Nephron (organoid): ENCODE measurements at regions not wholly inside any gene's neighbourhood (a gene's known extent, or its start where the extent isn't known, plus 50 kb on each side); places are given as distances from the start of the nearest gene placed in this dataset.

Experiments used
- H3K27ac Mint-ChIP-seq, 3 experiments: 2 replicates each; pipeline ENCODE4 v1.8.0; 2020; ENCODE audit warnings: mixed read lengths in 3 of 3, mild to moderate bottlenecking in 2 of 3, moderate library complexity in 1 of 3
- H3K27me3 Mint-ChIP-seq: 2 replicates; pipeline ENCODE4 v1.8.0; 2021; ENCODE audit warnings: low read depth, mild to moderate bottlenecking, moderate library complexity, mixed read lengths
- H3K36me3 Mint-ChIP-seq: 2 replicates; pipeline ENCODE4 v1.8.0; 2020; ENCODE audit warnings: low read depth, mixed read lengths
- H3K4me1 Mint-ChIP-seq: 2 replicates; pipeline ENCODE4 v1.8.0; 2020; ENCODE audit warnings: mixed read lengths
- H3K4me3 Mint-ChIP-seq, 3 experiments: 2 replicates each; pipeline ENCODE4 v1.8.0; 2020; ENCODE audit warnings: mild to moderate bottlenecking in 3 of 3, mixed read lengths in 3 of 3, moderate library complexity in 2 of 3
- H3K9me3 Mint-ChIP-seq: 2 replicates; pipeline ENCODE4 v1.8.0; 2020; ENCODE audit warnings: mixed read lengths
- CTCF ChIP-seq, 3 experiments: fragments of 200-600 bp; sonication (generic); IDR thresholded peaks; one replicate each; pipeline ENCODE4 v1.5.0; 2021; ENCODE audit warnings: antibody characterized with exemption in 3 of 3; ENCODE audit not compliant: unreplicated experiment in 3 of 3

- no peaks in the 10 kb centered on the region for H3K4me1 Mint-ChIP-seq
- H3K27ac Mint-ChIP-seq, result no peak overlapping the region
- peaks cover 12% of the 10 kb centered on the region for H3K9me3 Mint-ChIP-seq
- H3K27me3 Mint-ChIP-seq, result no peaks in the 10 kb centered on the region
- peaks cover 7% of the 10 kb centered on the region for H3K36me3 Mint-ChIP-seq
- H3K4me3 Mint-ChIP-seq, result no peak overlapping the region
- TF ChIP-seq CTCF (IDR thresholded peaks at IDR 0.05; ENCODE audit: unreplicated experiment in 3 of 3), result no peak
Observed at GRCh38 chr3:27847697-27848096, 125.6 kb upstream of the EOMES start.

- Mint-ChIP-seq H3K27me3 (no peaks in the 10 kb centered on the region), H3K9me3 (peaks cover 19% of the 10 kb centered on the region), H3K27ac (no peak overlapping the region), H3K4me1 (no peaks in the 10 kb centered on the region), H3K36me3 (peaks cover 15% of the 10 kb centered on the region), H3K4me3 (no peak overlapping the region)
- TF ChIP-seq CTCF (IDR thresholded peaks at IDR 0.05; ENCODE audit: unreplicated experiment in 3 of 3), result no peak
Observed at GRCh38 chr3:27848826-27849225, 126.7 kb upstream of the EOMES start.

GRCh38 chr3:27859821-27860220, 137.7 kb upstream of the EOMES start:
- H3K9me3 Mint-ChIP-seq, result peaks cover 8% of the 10 kb centered on the region
- H3K4me3 Mint-ChIP-seq, result no peak overlapping the region
- TF ChIP-seq CTCF (IDR thresholded peaks at IDR 0.05; ENCODE audit: unreplicated experiment in 3 of 3), result no peak
- H3K36me3 Mint-ChIP-seq, result no peaks in the 10 kb centered on the region
- H3K27me3 Mint-ChIP-seq, result no peaks in the 10 kb centered on the region
- no peak overlapping the region for H3K27ac Mint-ChIP-seq
- H3K4me1 Mint-ChIP-seq, result no peaks in the 10 kb centered on the region

DNA sequence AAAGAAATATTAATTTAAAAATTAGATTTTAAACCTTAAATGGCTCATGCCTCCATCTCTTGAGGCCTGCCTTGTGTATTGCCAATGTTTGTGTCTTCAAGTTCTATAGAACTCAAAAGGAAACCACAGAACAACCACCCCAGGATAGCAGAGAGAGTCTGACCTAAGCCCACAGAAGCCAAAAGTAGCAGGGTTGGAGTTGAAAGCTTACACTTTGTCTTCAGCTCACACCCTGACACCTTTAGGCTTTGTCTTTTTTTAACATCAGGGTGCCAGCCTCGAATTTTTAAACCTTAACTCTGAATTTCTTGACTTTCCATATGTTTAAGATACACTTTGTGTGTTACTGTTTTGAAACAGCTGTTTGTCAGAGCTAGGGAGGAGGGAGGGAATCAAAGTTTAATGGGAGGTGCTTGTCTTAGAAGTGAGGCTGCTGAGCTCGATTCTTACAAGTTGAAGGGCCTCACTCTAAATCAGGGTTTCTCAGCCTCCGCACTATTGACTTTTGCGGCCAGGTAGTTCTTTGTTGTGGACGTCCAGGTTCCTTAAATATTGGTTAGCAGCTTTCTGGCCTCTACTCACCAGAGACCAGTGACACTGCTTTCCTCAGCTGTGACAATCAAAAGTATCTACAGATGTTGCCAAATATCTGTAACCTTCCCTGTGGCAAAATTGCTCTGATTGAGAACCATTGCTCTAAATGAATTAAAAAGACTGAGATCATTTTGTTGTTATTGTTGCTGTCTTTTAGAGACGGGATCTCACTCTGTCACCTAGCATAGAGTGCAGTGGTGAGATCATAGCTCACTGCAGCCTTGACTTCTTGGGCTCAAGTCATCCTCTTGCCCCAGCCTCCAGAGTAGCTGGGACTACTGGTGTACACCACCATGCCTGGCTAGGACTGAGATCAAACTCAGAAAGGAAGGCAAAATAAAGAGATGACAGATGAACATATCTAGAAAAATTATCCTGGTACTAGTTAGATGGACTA, 139.2 kb upstream of the EOMES start:
- no peak overlapping the region for H3K4me3 Mint-ChIP-seq
- H3K27me3 Mint-ChIP-seq, result no peaks in the 10 kb centered on the region
- no peaks in the 10 kb centered on the region for H3K4me1 Mint-ChIP-seq
- H3K27ac Mint-ChIP-seq, result no peak overlapping the region
- TF ChIP-seq CTCF (IDR thresholded peaks at IDR 0.05; ENCODE audit: unreplicated experiment in 3 of 3), result no peak
- H3K9me3 Mint-ChIP-seq, result peaks cover 11% of the 10 kb centered on the region
- no peaks in the 10 kb centered on the region for H3K36me3 Mint-ChIP-seq

GRCh38 chr3:27865731-27866130, 143.6 kb upstream of the EOMES start:
- no peak for TF ChIP-seq CTCF (IDR thresholded peaks at IDR 0.05; ENCODE audit: unreplicated experiment in 3 of 3)
- Mint-ChIP-seq H3K27ac (no peak overlapping the region), H3K27me3 (no peaks in the 10 kb centered on the region), H3K4me1 (no peaks in the 10 kb centered on the region), H3K4me3 (no peak overlapping the region), H3K9me3 (peaks cover 29% of the 10 kb centered on the region), H3K36me3 (peaks cover 5% of the 10 kb centered on the region)

- Mint-ChIP-seq H3K36me3 (peaks cover 5% of the 10 kb centered on the region), H3K4me3 (no peak overlapping the region)
Observed at GRCh38 chr3:27869152-27869551, 147.0 kb upstream of the EOMES start.

More at GRCh38 chr3:27869152-27869551, 147.0 kb upstream of the EOMES start:
- Mint-ChIP-seq H3K4me1 (no peaks in the 10 kb centered on the region), H3K9me3 (peaks cover 29% of the 10 kb centered on the region), H3K27me3 (no peaks in the 10 kb centered on the region), H3K27ac (no peak overlapping the region)
- no peak for TF ChIP-seq CTCF (IDR thresholded peaks at IDR 0.05; ENCODE audit: unreplicated experiment in 3 of 3)
